ENCODE measurements at regions not wholly inside any gene's neighbourhood (a gene's known extent, or its start where the extent isn't known, plus 50 kb on each side); places are given as distances from the start of the nearest gene placed in this dataset.

DNA sequence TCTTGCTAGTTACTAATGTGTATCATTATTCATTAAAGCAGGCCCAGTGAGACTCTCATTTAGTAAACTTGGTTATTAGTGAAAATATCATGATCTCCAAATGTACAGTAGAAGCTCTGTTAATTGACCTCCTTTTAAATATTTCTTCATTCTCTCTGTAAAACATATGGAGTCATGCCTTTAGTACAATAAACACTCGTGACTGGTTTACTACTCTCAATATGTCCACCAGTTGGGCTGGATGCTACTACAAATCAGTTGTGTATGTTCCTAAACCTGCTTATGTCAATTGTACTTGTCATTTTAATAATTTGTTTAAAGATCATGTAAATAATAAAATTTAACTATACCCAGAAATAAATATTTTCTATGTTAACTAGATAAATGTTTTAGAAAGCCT, 68.6 kb upstream of the COMTD1 start (continued):
- TF ChIP-seq POLR2AphosphoS5 (IDR thresholded peaks at IDR 0.05; ENCODE audit: low read depth, low read length) (no peak), ZNF274 (IDR thresholded peaks at IDR 0.05; ENCODE audit: borderline replicate concordance, extremely low read depth, low read length) (no peak), HDAC2 (IDR thresholded peaks at IDR 0.05; ENCODE audit: borderline replicate concordance in 1 of 2, low read depth in 2 of 2, low read length in 2 of 2) (no peak), ATF3 (IDR thresholded peaks at IDR 0.05; ENCODE audit: insufficient read depth, low read depth, low read length) (no peak)
